ENCODE measurements at regions not wholly inside any gene's neighbourhood (a gene's known extent, or its start where the extent isn't known, plus 50 kb on each side); places are given as distances from the start of the nearest gene placed in this dataset.

DNA sequence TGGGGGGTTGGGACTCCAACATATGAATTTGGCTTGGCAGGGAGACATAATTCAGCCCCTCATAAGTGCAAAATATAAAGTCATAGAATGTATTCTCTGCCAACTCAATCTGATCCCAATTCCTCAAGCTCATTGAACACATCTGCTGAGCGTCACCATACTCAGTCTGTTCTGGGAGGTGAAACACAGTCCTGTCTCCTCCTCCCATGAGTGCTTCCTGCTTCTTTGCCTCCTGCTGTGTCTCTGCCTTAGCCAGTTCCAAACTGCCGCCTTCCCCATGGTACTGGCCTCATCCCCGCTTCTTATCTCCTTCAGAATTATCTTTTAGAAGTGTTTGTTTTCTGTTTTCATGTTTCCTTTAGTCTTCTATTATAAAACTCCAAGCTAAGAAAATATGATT, 365.5 kb downstream of the TNS3 start:
- 93 to 94% methylated on average over 3 of the region's 3 CpGs for WGBS, 2 donors
- no peak for TF ChIP-seq POLR2A (IDR thresholded peaks at IDR 0.05)
- TF ChIP-seq CTCF (IDR thresholded peaks at IDR 0.05): no peak
- Histone ChIP-seq H3K36me3 (replicated peaks in 1 of 2; ENCODE audit: insufficient read depth in 1 of 2, low read depth in 2 of 2) (no peaks in the 10 kb centered on the region), H3K4me1 (peaks cover 10% of the 10 kb centered on the region), H3K27me3 (no peaks in the 10 kb centered on the region), H3K4me3 (no peak overlapping the region), H3K9me3 (no peaks in the 10 kb centered on the region), H3K27ac (no peak overlapping the region)
- ATAC-seq (no peak), DNase-seq (no peak)
- intact Hi-C loops (cut with DNase I): no loop called here

- H3K4me3 ChIP-seq: no peak overlapping the region
- intact Hi-C loops (cut with DNase I): no loop called here
- ATAC-seq: no peak
- H3K9me3 ChIP-seq: no peaks in the 10 kb centered on the region
- WGBS, 2 donors: 63 to 67% methylated on average over 6 to 7 of the region's 7 CpGs
- no peak for DNase-seq
- no peak for TF ChIP-seq POLR2A (IDR thresholded peaks at IDR 0.05)
- no peak for TF ChIP-seq CTCF (IDR thresholded peaks at IDR 0.05)
- H3K36me3 ChIP-seq (replicated peaks in 1 of 2; ENCODE audit: insufficient read depth in 1 of 2, low read depth in 2 of 2): no peaks in the 10 kb centered on the region
- no peak overlapping the region for H3K27ac ChIP-seq
- H3K4me1 ChIP-seq: peaks cover 13% of the 10 kb centered on the region
- H3K27me3 ChIP-seq: no peaks in the 10 kb centered on the region
Measured at GRCh38 chr7:47215640-47216039, 366.3 kb downstream of the TNS3 start.

DNA sequence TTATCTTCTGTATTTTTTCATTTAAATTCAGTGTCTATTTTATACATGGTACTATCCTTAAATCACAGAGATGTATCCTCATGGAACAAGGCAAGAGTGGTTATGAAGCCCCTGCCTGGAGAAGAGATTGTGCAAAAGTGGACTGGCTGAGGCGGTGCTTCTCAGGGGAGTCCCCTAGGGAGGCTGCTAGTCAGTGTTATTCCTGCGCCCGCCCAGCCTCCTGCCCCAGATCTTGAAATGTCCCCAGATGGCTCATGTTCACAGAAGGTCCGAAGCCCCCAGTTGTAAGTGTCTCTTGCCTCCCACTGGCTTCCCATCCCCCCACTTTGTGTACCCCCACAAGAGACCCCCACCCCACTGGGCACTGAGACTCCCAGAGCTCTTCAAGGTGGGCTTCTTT, 366.9 kb downstream of the TNS3 start:
- TF ChIP-seq POLR2A (IDR thresholded peaks at IDR 0.05) (no peak), CTCF (IDR thresholded peaks at IDR 0.05) (no peak)
- Histone ChIP-seq H3K36me3 (replicated peaks in 1 of 2; ENCODE audit: insufficient read depth in 1 of 2, low read depth in 2 of 2) (no peaks in the 10 kb centered on the region), H3K4me1 (peaks cover 13% of the 10 kb centered on the region), H3K9me3 (no peaks in the 10 kb centered on the region), H3K4me3 (no peak overlapping the region), H3K27ac (no peak overlapping the region), H3K27me3 (no peaks in the 10 kb centered on the region)
- 96 to 98% methylated on average over 4 of the region's 4 CpGs for WGBS, 2 donors
- DNase-seq (no peak), ATAC-seq (no peak)
- intact Hi-C loops (cut with DNase I): no loop called here

DNA sequence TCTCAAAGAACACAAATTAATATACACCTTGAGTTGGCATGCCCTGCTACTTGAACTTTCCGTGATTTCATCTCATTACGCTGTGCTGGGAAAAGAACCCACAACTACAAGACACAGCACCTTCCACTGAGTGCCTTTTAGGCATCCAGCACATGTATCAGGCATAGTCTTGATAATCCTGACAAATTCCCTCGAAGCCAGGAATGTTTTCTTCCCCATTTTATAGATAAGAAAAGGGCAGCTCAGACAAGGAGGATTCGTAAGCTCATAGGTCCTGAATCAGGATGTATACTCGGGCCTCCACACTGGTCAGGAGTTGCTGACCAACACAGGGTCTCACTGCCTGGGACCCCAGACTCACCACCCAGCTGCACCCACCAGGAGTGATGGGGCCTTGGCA, 368.6 kb downstream of the TNS3 start:
- Histone ChIP-seq H3K4me3 (no peak overlapping the region), H3K4me1 (peaks cover 13% of the 10 kb centered on the region), H3K27ac (no peak overlapping the region), H3K9me3 (no peaks in the 10 kb centered on the region), H3K27me3 (no peaks in the 10 kb centered on the region), H3K36me3 (replicated peaks in 1 of 2; ENCODE audit: insufficient read depth in 1 of 2, low read depth in 2 of 2) (no peaks in the 10 kb centered on the region)
- intact Hi-C loops (cut with DNase I): no loop called here
- ATAC-seq (no peak), DNase-seq (no peak)
- no peak for TF ChIP-seq POLR2A (IDR thresholded peaks at IDR 0.05)
- no peak for TF ChIP-seq CTCF (IDR thresholded peaks at IDR 0.05)
- 87% methylated on average over 5 of the region's 5 CpGs for WGBS, 2 donors

- DNase-seq: peak in 3 of 4 donors; percentile 23 to 49 (median 33)
- TF ChIP-seq CTCF (IDR thresholded peaks at IDR 0.05): no peak
- TF ChIP-seq POLR2A (IDR thresholded peaks at IDR 0.05): no peak
- peaks cover 13% of the 10 kb centered on the region for H3K4me1 ChIP-seq
- no peak overlapping the region for H3K4me3 ChIP-seq
- H3K36me3 ChIP-seq (replicated peaks in 1 of 2; ENCODE audit: insufficient read depth in 1 of 2, low read depth in 2 of 2): no peaks in the 10 kb centered on the region
- intact Hi-C loops (cut with DNase I): no loop called here
- H3K27ac ChIP-seq: no peak overlapping the region
- WGBS, 2 donors: 22% methylated on average over 5 of the region's 5 CpGs
- H3K27me3 ChIP-seq: no peaks in the 10 kb centered on the region
- peak; percentile 82 for ATAC-seq
- H3K9me3 ChIP-seq: no peaks in the 10 kb centered on the region
Measured at GRCh38 chr7:47211519-47211973, 370.4 kb downstream of the TNS3 start.
